Natural killer cell (primary cell): ENCODE measurements at regions not wholly inside any gene's neighbourhood (a gene's known extent, or its start where the extent isn't known, plus 50 kb on each side); places are given as distances from the start of the nearest gene placed in this dataset.

Source experiments
- ATAC-seq, 3 donors: fragments of 150-1000 bp in 2 of 3; fragments of 200-7000 bp in 1 of 3; cut with Tn5 transposase; 1 replicate in 1 of 3; 2 replicates in 2 of 3; pipeline ENCODE4 v1.10.0; 2021; ENCODE audit warnings: mild to moderate bottlenecking in 2 of 3, moderate library complexity in 2 of 3
- DNase-seq, 2 donors: peaks; one replicate each; pipeline versions ENCODE4 v3.0.0 to v3.0.0-alpha.2; 2013 to 2021; ENCODE audit warnings: mixed read lengths in 1 of 2
- H3K27ac ChIP-seq: one replicate; pipeline ENCODE4 v1.5.1; 2013; ENCODE audit warnings: mild to moderate bottlenecking, low read length
- H3K27me3 ChIP-seq: one replicate; pipeline ENCODE4 v1.6.1; 2013; ENCODE audit warnings: low read length; ENCODE audit not compliant: control insufficient read depth, insufficient read depth
- H3K36me3 ChIP-seq: one replicate; pipeline ENCODE4 v1.6.1; 2013; ENCODE audit warnings: low read length; ENCODE audit not compliant: control insufficient read depth, insufficient read depth
- H3K4me1 ChIP-seq: one replicate; pipeline ENCODE4 v1.6.1; 2013; ENCODE audit warnings: low read length; ENCODE audit not compliant: control insufficient read depth, insufficient read depth
- H3K4me3 ChIP-seq: one replicate; pipeline ENCODE4 v1.5.1; 2013; ENCODE audit warnings: low read length
- H3K9me3 ChIP-seq: one replicate; pipeline ENCODE4 v1.6.1; 2013; ENCODE audit warnings: low read length; ENCODE audit not compliant: control insufficient read depth, insufficient read depth
- H3K27ac Mint-ChIP-seq, 2 donors: one replicate each; pipeline ENCODE4 v1.8.0; 2022; ENCODE audit warnings: mild to moderate bottlenecking in 2 of 2, mixed read lengths in 2 of 2, moderate library complexity in 1 of 2
- H3K27me3 Mint-ChIP-seq, 2 donors: one replicate each; pipeline ENCODE4 v1.8.0; 2022; ENCODE audit warnings: low read depth in 2 of 2, mixed read lengths in 2 of 2
- H3K36me3 Mint-ChIP-seq: one replicate; pipeline ENCODE4 v1.8.0; 2022; ENCODE audit warnings: mixed read lengths
- H3K4me1 Mint-ChIP-seq, 2 donors: one replicate each; pipeline ENCODE4 v1.8.0; 2022; ENCODE audit warnings: mixed read lengths in 2 of 2
- H3K4me3 Mint-ChIP-seq: one replicate; pipeline ENCODE4 v1.8.0; 2022; ENCODE audit warnings: mild to moderate bottlenecking, moderate library complexity, mixed read lengths
- H3K9me3 Mint-ChIP-seq, 2 donors: one replicate each; pipeline ENCODE4 v1.8.0; 2022; ENCODE audit warnings: mixed read lengths in 2 of 2
- CTCF ChIP-seq: fragments of 200-600 bp; IDR thresholded peaks from one replicate; pipeline ENCODE4 v1.8.0; 2022; ENCODE audit warnings: antibody characterized with exemption
- WGBS: methylation state at CpG from one replicate; pipeline ENCODE4 v1.1.7; 2013; ENCODE audit warnings: missing lambda C conversion rate; ENCODE audit not compliant: insufficient coverage; 5-methylcytosine and 5-hydroxymethylcytosine counted together
- intact Hi-C: fragments of 100-400 bp; cut with micrococcal nuclease; formaldehyde crosslinking; loops from one replicate; pipeline ENCODE4 v1.14.2; 2022

- H3K9me3 Mint-ChIP-seq = peaks cover 14 to 23% of the 10 kb centered on the region in 2 donors
- H3K4me3 Mint-ChIP-seq = no peak overlapping the region
- Histone ChIP-seq H3K27me3 (no peaks in the 10 kb centered on the region), H3K36me3 (no peaks in the 10 kb centered on the region), H3K9me3 (no peaks in the 10 kb centered on the region), H3K4me1 (no peaks in the 10 kb centered on the region), H3K4me3 (no peak overlapping the region), H3K27ac (no peak overlapping the region)
- H3K36me3 Mint-ChIP-seq = no peaks in the 10 kb centered on the region
- WGBS = 70% methylated on average over 2 of the region's 2 CpGs
- ATAC-seq (no peak), DNase-seq (no peak)
- TF ChIP-seq CTCF = no peak
- H3K27ac Mint-ChIP-seq = no peak overlapping the region
- no peaks in the 10 kb centered on the region for H3K4me1 Mint-ChIP-seq
- intact Hi-C loops = no loop called here
- no peaks in the 10 kb centered on the region for H3K27me3 Mint-ChIP-seq
These were observed 980.9 kb downstream of the BRINP3 start for GRCh38 chr1:189496768-189497167.

GRCh38 chr1:189499736-189500135 lies 977.9 kb downstream of the BRINP3 start:
- no peaks in the 10 kb centered on the region for H3K27me3 Mint-ChIP-seq

GRCh38 chr1:189500778-189501177 lies 976.9 kb downstream of the BRINP3 start:
- ATAC-seq = no peak
- H3K36me3 Mint-ChIP-seq = no peaks in the 10 kb centered on the region
- H3K4me1 ChIP-seq = no peaks in the 10 kb centered on the region
- intact Hi-C loops = no loop called here
- DNase-seq = no peak
- H3K27ac Mint-ChIP-seq = no peak overlapping the region
- peaks cover 2% of the 10 kb centered on the region for H3K9me3 ChIP-seq
- H3K4me3 Mint-ChIP-seq = no peak overlapping the region
- H3K9me3 Mint-ChIP-seq = peaks cover 18 to 29% of the 10 kb centered on the region in 2 donors
- TF ChIP-seq CTCF = no peak
- H3K4me3 ChIP-seq = no peak overlapping the region
- 90% methylated on average over 2 of the region's 2 CpGs for WGBS
- H3K36me3 ChIP-seq = no peaks in the 10 kb centered on the region
- H3K27me3 ChIP-seq = no peaks in the 10 kb centered on the region
- no peaks in the 10 kb centered on the region for H3K4me1 Mint-ChIP-seq
- H3K27me3 Mint-ChIP-seq = no peaks in the 10 kb centered on the region
- H3K27ac ChIP-seq = no peak overlapping the region

More at GRCh38 chr1:189499736-189500135, 977.9 kb downstream of the BRINP3 start:
- H3K4me3 ChIP-seq = no peak overlapping the region
- no peaks in the 10 kb centered on the region for H3K36me3 ChIP-seq
- DNase-seq = no peak
- peaks cover 16 to 27% of the 10 kb centered on the region in 2 donors for H3K9me3 Mint-ChIP-seq
- H3K9me3 ChIP-seq = no peaks in the 10 kb centered on the region
- H3K36me3 Mint-ChIP-seq = no peaks in the 10 kb centered on the region
- no peaks in the 10 kb centered on the region for H3K27me3 ChIP-seq
- H3K4me1 Mint-ChIP-seq = no peaks in the 10 kb centered on the region
- no peak overlapping the region for H3K27ac Mint-ChIP-seq
- 56% methylated on average over 3 of the region's 4 CpGs for WGBS
- no peak for TF ChIP-seq CTCF
- no peaks in the 10 kb centered on the region for H3K4me1 ChIP-seq
- ATAC-seq = no peak
- no peak overlapping the region for H3K4me3 Mint-ChIP-seq
- intact Hi-C loops = no loop called here
- no peak overlapping the region for H3K27ac ChIP-seq

GRCh38 chr1:189510827-189511226 lies 966.8 kb downstream of the BRINP3 start:
- Histone ChIP-seq H3K9me3 (peaks cover 10% of the 10 kb centered on the region), H3K27me3 (no peaks in the 10 kb centered on the region), H3K36me3 (no peaks in the 10 kb centered on the region), H3K4me3 (no peak overlapping the region), H3K4me1 (no peaks in the 10 kb centered on the region), H3K27ac (no peak overlapping the region)
- H3K27me3 Mint-ChIP-seq = no peaks in the 10 kb centered on the region
- ATAC-seq (no peak), DNase-seq (no peak)
- H3K36me3 Mint-ChIP-seq = no peaks in the 10 kb centered on the region
- TF ChIP-seq CTCF = no peak
- H3K4me3 Mint-ChIP-seq = no peak overlapping the region
- H3K27ac Mint-ChIP-seq = no peak overlapping the region
- H3K4me1 Mint-ChIP-seq = no peaks in the 10 kb centered on the region
- H3K9me3 Mint-ChIP-seq = peaks cover 15 to 20% of the 10 kb centered on the region in 2 donors
- intact Hi-C loops = no loop called here
